Neural crest cell (in vitro differentiated cells): ENCODE measurements at regions not wholly inside any gene's neighbourhood (a gene's known extent, or its start where the extent isn't known, plus 50 kb on each side); places are given as distances from the start of the nearest gene placed in this dataset.
"Not testable (repeated sequence)": the region's sequence is repeated elsewhere in the genome, so short reads cannot be mapped to it uniquely, and the experiment has no call there.

Source experiments
- DNase-seq: peaks from one replicate; pipeline ENCODE4 v3.0.0; 2021; ENCODE audit warnings: low read depth, mixed read lengths, low spot score
- H3K27ac Mint-ChIP-seq: one replicate; pipeline ENCODE4 v1.8.0; 2021; ENCODE audit warnings: mild to moderate bottlenecking, mixed read lengths; ENCODE audit not compliant: unreplicated experiment
- H3K27me3 Mint-ChIP-seq: 2 replicates; pipeline ENCODE4 v1.8.0; 2021; ENCODE audit warnings: low read depth, mild to moderate bottlenecking, mixed read lengths
- H3K36me3 Mint-ChIP-seq: 2 replicates; pipeline ENCODE4 v1.8.0; 2021; ENCODE audit warnings: low read depth, mild to moderate bottlenecking, mixed read lengths
- H3K4me1 Mint-ChIP-seq: 2 replicates; pipeline ENCODE4 v1.8.0; 2021; ENCODE audit warnings: mixed read lengths
- H3K4me3 Mint-ChIP-seq: one replicate; pipeline ENCODE4 v1.8.0; 2021; ENCODE audit warnings: mild to moderate bottlenecking, mixed read lengths
- H3K9me3 Mint-ChIP-seq: 2 replicates; pipeline ENCODE4 v1.8.0; 2021; ENCODE audit warnings: mixed read lengths
- CTCF ChIP-seq: fragments of 200-600 bp; sonication (generic); conservative IDR thresholded peaks from 2 replicates; pipeline ENCODE4 v1.5.0; 2021; ENCODE audit warnings: antibody characterized with exemption, mild to moderate bottlenecking

- Mint-ChIP-seq H3K4me3 (no peak overlapping the region), H3K27me3 (no peaks in the 10 kb centered on the region), H3K36me3 (no peaks in the 10 kb centered on the region), H3K4me1 (peaks cover 18% of the 10 kb centered on the region), H3K9me3 (peaks cover 3% of the 10 kb centered on the region), H3K27ac (no peak overlapping the region)
- no peak for TF ChIP-seq CTCF
- no peak for DNase-seq
These were observed 204.6 kb upstream of the APCDD1 start for GRCh38 chr18:10249801-10250200.

GRCh38 chr18:10252494-10252893 lies 201.9 kb upstream of the APCDD1 start:
- TF ChIP-seq CTCF = no peak
- peaks cover 9% of the 10 kb centered on the region for H3K9me3 Mint-ChIP-seq
- H3K36me3 Mint-ChIP-seq = no peaks in the 10 kb centered on the region
- DNase-seq = no peak
- no peak overlapping the region for H3K4me3 Mint-ChIP-seq
- no peaks in the 10 kb centered on the region for H3K27me3 Mint-ChIP-seq
- no peak overlapping the region for H3K27ac Mint-ChIP-seq
- no peaks in the 10 kb centered on the region for H3K4me1 Mint-ChIP-seq

GRCh38 chr18:10252952-10253705 lies 201.3 kb upstream of the APCDD1 start:
- Mint-ChIP-seq H3K36me3 (no peaks in the 10 kb centered on the region), H3K4me3 (no peak overlapping the region), H3K9me3 (peaks cover 9% of the 10 kb centered on the region), H3K27ac (no peak overlapping the region), H3K4me1 (no peaks in the 10 kb centered on the region), H3K27me3 (no peaks in the 10 kb centered on the region)
- DNase-seq = no peak
- no peak for TF ChIP-seq CTCF

- not testable (repeated sequence) for H3K4me3 Mint-ChIP-seq, DNase-seq, H3K4me1 Mint-ChIP-seq, H3K27ac Mint-ChIP-seq, H3K36me3 Mint-ChIP-seq, H3K27me3 Mint-ChIP-seq
- peaks cover 11% of the 10 kb centered on the region for H3K9me3 Mint-ChIP-seq
These were observed 198.2 kb upstream of the APCDD1 start for GRCh38 chr18:10256276-10256675.

GRCh38 chr18:10258836-10259474 lies 195.5 kb upstream of the APCDD1 start:
- H3K27ac Mint-ChIP-seq = no peak overlapping the region
- no peak for TF ChIP-seq CTCF
- H3K27me3 Mint-ChIP-seq = no peaks in the 10 kb centered on the region
- H3K36me3 Mint-ChIP-seq = peaks cover 4% of the 10 kb centered on the region
- H3K4me3 Mint-ChIP-seq = no peak overlapping the region
- H3K9me3 Mint-ChIP-seq = peaks cover 15% of the 10 kb centered on the region
- DNase-seq = no peak
- H3K4me1 Mint-ChIP-seq = peaks cover 8% of the 10 kb centered on the region

GRCh38 chr18:10259901-10260300 lies 194.5 kb upstream of the APCDD1 start:
- DNase-seq = no peak
- no peaks in the 10 kb centered on the region for H3K27me3 Mint-ChIP-seq
- TF ChIP-seq CTCF = no peak
- peaks cover 18% of the 10 kb centered on the region for H3K9me3 Mint-ChIP-seq
- H3K27ac Mint-ChIP-seq = no peak overlapping the region
- peaks cover 6% of the 10 kb centered on the region for H3K36me3 Mint-ChIP-seq
- H3K4me1 Mint-ChIP-seq = peaks cover 8% of the 10 kb centered on the region
- H3K4me3 Mint-ChIP-seq = no peak overlapping the region
